ENCODE measurements at regions not wholly inside any gene's neighbourhood (a gene's known extent, or its start where the extent isn't known, plus 50 kb on each side); places are given as distances from the start of the nearest gene placed in this dataset.

- H3K27ac ChIP-seq, result no peak overlapping the region
- 43 to 65% (median 49%) methylated on average over 3 of the region's 3 CpGs for WGBS, 3 donors
Measured at GRCh38 chr11:19632499-19632834, 80.2 kb upstream of the NAV2 start.

DNA sequence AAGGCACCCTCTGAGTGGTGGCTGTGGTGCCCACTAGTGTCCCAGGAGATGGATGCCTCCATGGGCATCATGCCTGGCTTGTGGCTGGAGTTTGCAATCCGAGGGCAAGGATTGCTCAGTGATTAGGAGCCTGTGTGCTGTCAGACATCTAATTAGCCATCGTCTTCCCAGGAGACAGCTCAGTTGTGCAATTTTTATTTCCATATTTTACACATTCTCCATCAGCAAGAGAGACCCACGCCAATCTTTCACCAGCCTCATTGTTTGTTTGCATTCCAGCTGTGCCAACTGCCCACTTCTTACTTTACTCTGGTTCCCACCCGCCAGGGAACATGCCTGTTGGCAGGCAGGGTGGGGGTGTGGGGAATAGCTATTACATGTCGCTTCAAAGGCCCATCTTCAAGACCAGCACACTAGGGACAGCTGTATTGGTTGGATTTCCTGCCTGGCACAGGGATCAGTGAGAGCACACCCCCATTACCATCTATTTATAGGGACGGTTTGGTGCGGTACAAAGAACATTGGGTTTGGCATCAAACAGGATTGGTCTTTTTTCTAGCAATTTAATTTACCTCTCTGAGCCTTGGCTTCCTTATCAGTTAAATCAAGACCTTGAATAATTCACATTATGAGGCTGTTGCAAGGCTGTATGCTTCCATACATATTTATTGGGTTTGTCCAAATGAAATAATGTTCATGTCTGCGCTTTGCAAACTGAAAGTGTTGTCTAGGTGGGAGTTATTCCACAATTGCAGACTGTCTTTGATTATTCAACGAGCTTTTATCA, 80.7 kb upstream of the NAV2 start:
- Histone ChIP-seq H3K27ac (no peak overlapping the region), H3K9me3 (no peaks in the 10 kb centered on the region), H3K4me3 (no peak overlapping the region), H3K36me3 (ENCODE audit: insufficient read depth in 1 of 2, low read depth in 1 of 2) (no peaks in the 10 kb centered on the region), H3K4me1 (peaks cover 5% of the 10 kb centered on the region), H3K27me3 (ENCODE audit: insufficient read depth in 3 of 3, low read length in 2 of 3) (no peaks in the 10 kb centered on the region)
- no peak for ATAC-seq
- intact Hi-C loops (cut with DNase I), result no loop called here
- WGBS, 3 donors, result 51 to 68% (median 53%) methylated on average over 9 of the region's 9 CpGs
- DNase-seq, result peak in 1 of 2 donors; percentile 25
- TF ChIP-seq CTCF (IDR thresholded peaks at IDR 0.05), result no peak

More at GRCh38 chr11:19632499-19632834, 80.2 kb upstream of the NAV2 start:
- DNase-seq (no peak), ATAC-seq (no peak)
- Histone ChIP-seq H3K36me3 (ENCODE audit: insufficient read depth in 1 of 2, low read depth in 1 of 2) (no peaks in the 10 kb centered on the region), H3K9me3 (no peaks in the 10 kb centered on the region), H3K4me1 (peaks cover 5% of the 10 kb centered on the region), H3K4me3 (no peak overlapping the region), H3K27me3 (ENCODE audit: insufficient read depth in 3 of 3, low read length in 2 of 3) (no peaks in the 10 kb centered on the region)
- TF ChIP-seq CTCF (IDR thresholded peaks at IDR 0.05), result no peak
- intact Hi-C loops (cut with DNase I), result no loop called here

- Histone ChIP-seq H3K4me1 (peaks cover 5% of the 10 kb centered on the region), H3K27ac (no peak overlapping the region), H3K4me3 (no peak overlapping the region), H3K9me3 (no peaks in the 10 kb centered on the region), H3K36me3 (ENCODE audit: insufficient read depth in 1 of 2, low read depth in 1 of 2) (no peaks in the 10 kb centered on the region), H3K27me3 (ENCODE audit: insufficient read depth in 3 of 3, low read length in 2 of 3) (no peaks in the 10 kb centered on the region)
- no peak for TF ChIP-seq CTCF (IDR thresholded peaks at IDR 0.05)
- ATAC-seq (peak; percentile 34 to 91 (median 90)), DNase-seq (peak; percentile 85 to 88)
- intact Hi-C loops (cut with DNase I), result no loop called here
- WGBS, 3 donors, result 16 to 35% (median 34%) methylated on average over 5 of the region's 5 CpGs
Measured at GRCh38 chr11:19628018-19628417, 84.6 kb upstream of the NAV2 start.

- no peak for ATAC-seq
- H3K36me3 ChIP-seq (ENCODE audit: insufficient read depth in 1 of 2, low read depth in 1 of 2), result no peaks in the 10 kb centered on the region
- 66 to 69% (median 69%) methylated on average over 4 of the region's 4 CpGs for WGBS, 3 donors
- DNase-seq, result no peak
- no peak for TF ChIP-seq CTCF (IDR thresholded peaks at IDR 0.05)
- peaks cover 5% of the 10 kb centered on the region for H3K4me1 ChIP-seq
- no peak overlapping the region for H3K27ac ChIP-seq
- H3K27me3 ChIP-seq (ENCODE audit: insufficient read depth in 3 of 3, low read length in 2 of 3), result no peaks in the 10 kb centered on the region
- H3K4me3 ChIP-seq, result no peak overlapping the region
- intact Hi-C loops (cut with DNase I), result no loop called here
- no peaks in the 10 kb centered on the region for H3K9me3 ChIP-seq
Measured at GRCh38 chr11:19627566-19627965, 85.1 kb upstream of the NAV2 start.

DNA sequence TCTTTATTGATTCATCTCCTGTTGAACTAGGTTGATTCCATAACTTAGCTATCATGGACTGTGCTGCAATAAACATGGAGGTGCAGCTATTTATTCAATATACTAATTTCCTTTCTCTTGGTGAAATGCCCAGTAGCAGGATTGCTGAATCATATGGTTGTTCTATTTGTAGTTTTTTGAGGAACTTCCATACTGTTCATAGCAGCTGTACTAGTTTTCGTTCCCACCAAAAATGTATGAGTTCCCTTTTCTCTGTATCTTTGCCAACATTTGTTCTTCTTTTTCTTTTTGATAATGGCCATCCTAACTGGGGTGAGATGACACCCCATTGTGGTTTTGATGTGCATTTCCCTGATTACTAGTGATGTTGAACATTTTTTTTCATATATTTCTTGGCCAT, 87.2 kb upstream of the NAV2 start:
- Histone ChIP-seq H3K4me1 (peaks cover 5% of the 10 kb centered on the region), H3K36me3 (ENCODE audit: insufficient read depth in 1 of 2, low read depth in 1 of 2) (no peaks in the 10 kb centered on the region), H3K27ac (no peak overlapping the region), H3K4me3 (no peak overlapping the region), H3K9me3 (no peaks in the 10 kb centered on the region), H3K27me3 (ENCODE audit: insufficient read depth in 3 of 3, low read length in 2 of 3) (no peaks in the 10 kb centered on the region)
- ATAC-seq, result no peak
- no peak for DNase-seq
- intact Hi-C loops (cut with DNase I), result no loop called here
- no peak for TF ChIP-seq CTCF (IDR thresholded peaks at IDR 0.05)
- 75 to 81% (median 78%) methylated on average over 1 of the region's 1 CpG for WGBS, 3 donors
